Cardiac fibroblast (primary cell): ENCODE measurements at regions not wholly inside any gene's neighbourhood (a gene's known extent, or its start where the extent isn't known, plus 50 kb on each side); places are given as distances from the start of the nearest gene placed in this dataset.

Experiments
- DNase-seq, 2 donors: peaks; one replicate each; pipeline versions ENCODE4 v3.0.0 to v3.0.0-alpha.2; 2010; ENCODE audit warnings: low read depth in 2 of 2
- H3K4me3 ChIP-seq, 2 donors: replicated peaks in 1 of 2; 1 replicate in 1 of 2; 2 replicates in 1 of 2; pipeline ENCODE4 v1.5.1; 2011; ENCODE audit warnings: low read depth in 2 of 2, low read length in 2 of 2, mild to moderate bottlenecking in 2 of 2, moderate library complexity in 1 of 2
- TF ChIP-seq, protein P1 (sequence below): IDR thresholded peaks from one replicate; pipeline ENCODE4 v1.5.1; 2011; ENCODE audit warnings: low read depth, mild to moderate bottlenecking, low read length, inconsistent platforms

DNA sequence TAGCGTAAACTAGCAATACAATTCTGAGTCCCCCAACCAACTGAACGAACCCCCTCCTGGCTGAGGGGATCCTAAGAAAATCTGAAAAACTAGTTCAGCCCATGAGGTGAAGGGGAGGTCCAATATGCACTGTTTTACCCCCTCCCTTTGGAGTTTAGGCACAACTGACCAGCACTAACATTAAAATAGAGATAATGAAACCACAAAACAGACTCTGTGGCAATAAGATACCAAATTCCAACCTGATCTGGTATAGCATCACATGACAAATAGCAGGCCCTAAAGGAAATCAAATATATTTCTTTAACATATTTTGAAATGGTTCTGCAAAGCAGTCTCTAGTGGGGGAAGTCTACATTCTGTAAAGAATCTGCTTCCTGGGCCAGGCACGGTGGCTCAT lies 522.5 kb downstream of the TYW1 start:
- DNase-seq = no peak
- no peak overlapping the region for H3K4me3 ChIP-seq
- TF ChIP-seq, protein P1, sequence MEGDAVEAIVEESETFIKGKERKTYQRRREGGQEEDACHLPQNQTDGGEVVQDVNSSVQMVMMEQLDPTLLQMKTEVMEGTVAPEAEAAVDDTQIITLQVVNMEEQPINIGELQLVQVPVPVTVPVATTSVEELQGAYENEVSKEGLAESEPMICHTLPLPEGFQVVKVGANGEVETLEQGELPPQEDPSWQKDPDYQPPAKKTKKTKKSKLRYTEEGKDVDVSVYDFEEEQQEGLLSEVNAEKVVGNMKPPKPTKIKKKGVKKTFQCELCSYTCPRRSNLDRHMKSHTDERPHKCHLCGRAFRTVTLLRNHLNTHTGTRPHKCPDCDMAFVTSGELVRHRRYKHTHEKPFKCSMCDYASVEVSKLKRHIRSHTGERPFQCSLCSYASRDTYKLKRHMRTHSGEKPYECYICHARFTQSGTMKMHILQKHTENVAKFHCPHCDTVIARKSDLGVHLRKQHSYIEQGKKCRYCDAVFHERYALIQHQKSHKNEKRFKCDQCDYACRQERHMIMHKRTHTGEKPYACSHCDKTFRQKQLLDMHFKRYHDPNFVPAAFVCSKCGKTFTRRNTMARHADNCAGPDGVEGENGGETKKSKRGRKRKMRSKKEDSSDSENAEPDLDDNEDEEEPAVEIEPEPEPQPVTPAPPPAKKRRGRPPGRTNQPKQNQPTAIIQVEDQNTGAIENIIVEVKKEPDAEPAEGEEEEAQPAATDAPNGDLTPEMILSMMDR = no peak

DNA sequence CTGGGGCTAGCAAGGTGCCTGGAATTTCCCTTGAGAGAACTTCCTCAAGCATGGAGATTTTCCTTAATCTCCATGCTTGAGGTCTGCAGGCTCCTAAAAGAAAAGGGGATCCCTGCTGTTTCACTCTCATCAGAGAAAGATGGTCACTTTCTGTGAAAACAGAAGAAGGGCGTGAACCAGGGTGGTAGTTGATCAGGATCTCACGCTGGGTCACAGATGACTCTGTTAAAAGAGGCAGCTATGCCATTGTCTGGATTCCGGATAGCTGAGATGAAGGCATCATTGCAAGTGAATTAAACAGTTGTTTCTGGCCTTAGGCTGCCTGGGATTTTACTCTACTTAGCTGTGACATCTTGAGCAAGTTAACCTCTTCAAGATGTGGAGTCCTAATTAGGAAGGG lies 525.9 kb downstream of the TYW1 start:
- DNase-seq = no peak
- TF ChIP-seq, protein P1 = no peak
- H3K4me3 ChIP-seq = no peak overlapping the region

DNA sequence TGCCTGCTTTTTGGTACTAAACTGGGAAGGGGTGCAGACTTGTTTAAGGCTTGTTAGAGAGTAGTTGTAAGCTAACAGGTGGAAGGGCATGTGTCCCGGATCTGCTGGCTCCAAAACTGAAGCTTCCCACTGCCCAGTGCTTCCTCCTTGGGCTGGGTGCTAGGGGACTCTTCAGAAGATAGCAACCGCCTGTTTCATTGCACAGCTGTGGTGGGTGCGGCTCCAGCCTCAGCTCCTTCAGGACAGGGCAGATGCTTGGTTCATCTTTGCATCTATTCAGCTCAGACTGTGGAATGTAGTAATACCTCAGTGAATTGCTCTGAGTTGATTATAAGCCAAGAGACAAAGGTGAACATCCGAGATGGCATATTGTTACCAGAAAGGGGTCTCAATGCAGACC lies 527.1 kb downstream of the TYW1 start:
- DNase-seq = no peak
- TF ChIP-seq, protein P1 = no peak
- no peak overlapping the region for H3K4me3 ChIP-seq

DNA sequence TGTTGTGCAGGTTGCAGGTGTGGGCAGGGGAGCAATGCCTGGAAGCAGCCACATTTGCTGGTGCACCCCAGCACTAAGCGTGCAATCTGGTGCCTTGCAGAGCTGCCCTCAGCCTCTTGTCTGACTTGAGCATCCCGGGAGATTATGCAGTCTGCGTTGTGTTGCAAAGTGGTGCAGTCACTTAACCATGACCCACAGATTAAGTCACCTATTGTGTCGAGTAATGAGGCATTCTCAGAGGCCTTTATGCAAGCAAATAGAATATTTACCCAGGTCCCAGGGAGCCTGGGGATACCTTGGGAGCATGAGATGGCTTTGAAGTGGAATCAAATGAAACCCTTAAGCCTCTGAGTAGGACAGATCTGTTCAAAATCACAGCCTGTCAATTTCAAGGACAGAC lies 529.0 kb downstream of the TYW1 start:
- H3K4me3 ChIP-seq = no peak overlapping the region
- TF ChIP-seq, protein P1 = no peak
- DNase-seq = no peak

DNA sequence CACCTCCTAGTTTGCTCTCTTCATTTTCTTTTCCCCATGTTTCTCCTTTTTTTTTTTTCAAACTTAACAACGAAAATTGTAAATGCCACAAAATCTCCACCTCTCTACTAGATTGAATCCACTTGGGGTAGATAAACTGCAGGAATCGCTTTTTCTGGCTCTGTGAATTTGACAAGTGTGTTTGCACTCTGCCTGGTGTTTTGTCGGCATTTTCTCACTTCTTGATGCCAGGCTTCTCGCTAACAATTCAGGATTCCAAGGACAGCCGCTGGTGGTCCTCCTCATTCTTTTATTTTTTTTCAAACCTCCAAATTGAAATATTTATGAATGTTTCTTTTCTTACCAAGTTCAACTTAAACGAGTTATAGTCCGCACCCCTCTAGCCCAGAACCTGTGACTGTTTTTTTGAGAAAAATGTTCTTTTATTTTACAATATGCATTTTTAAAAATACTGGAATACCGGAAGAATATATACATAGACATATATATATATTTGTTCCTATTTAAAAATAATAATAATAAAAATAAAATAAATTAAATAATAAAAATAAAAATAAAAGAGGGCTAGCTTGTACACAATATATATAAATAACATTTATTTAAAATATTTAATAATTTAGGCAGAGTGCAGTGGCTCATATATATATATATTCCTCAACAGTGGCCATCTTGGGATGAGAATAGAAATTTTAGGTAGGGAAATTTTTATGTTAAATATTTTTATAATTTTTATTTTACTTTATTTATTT lies 538.8 kb downstream of the TYW1 start:
- no peak for DNase-seq
- H3K4me3 ChIP-seq = no peak overlapping the region
- TF ChIP-seq, protein P1 = no peak

DNA sequence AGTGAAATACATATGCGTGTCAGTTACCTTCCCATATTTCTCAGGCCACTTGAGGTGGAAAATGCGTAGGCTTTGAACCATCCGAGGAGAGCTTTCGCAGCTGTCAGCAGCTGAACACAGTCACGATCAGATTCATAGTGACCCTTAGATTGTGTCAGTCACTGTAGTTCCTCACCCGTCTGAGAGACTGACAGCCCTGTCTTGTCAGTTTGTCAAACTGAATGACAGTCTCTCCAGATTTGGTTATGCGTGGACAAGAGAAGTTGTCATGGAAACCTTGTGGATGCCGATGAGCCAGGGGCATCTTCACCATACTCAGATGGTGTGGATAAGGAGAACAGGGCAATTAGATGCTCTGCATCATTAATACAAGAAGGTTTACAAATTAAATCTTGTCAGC lies 546.3 kb downstream of the TYW1 start:
- no peak for DNase-seq
- no peak overlapping the region for H3K4me3 ChIP-seq
- TF ChIP-seq, protein P1 = no peak

DNA sequence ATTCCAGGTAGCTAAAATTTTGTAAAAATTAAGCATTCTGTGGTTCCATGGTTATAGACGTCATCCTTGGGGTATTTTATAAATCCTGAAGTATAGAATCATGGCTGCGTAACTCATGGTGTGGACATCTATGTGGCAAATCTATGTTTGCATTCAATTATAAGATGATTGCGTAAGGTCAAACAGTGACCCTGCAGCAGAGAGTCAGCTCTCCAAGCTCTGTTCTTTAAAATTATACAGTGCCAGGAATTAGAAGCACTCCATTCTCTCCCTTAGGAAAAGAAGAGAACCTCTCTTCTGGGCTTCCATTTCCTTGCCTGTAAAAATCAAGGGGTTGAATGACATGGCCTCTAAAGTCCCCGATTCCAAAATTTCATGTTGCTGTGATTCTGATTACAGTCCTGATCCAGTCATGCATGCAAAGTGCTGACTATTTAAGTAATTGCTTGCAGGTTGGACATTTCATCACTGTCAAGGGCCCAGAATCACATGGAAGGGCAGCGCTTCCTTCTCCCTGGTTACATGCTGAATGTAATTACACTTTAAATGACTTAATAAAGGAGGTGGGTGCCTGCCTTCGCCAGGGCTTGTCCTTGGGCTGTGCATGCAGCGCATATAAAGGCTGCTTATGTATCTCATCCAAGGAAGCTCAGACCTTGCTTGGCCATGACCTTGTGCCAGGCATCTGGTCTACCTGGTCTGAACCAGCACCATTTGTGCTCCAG lies 550.7 kb downstream of the TYW1 start:
- TF ChIP-seq, protein P1 = no peak
- no peak overlapping the region for H3K4me3 ChIP-seq
- no peak for DNase-seq
